ENCODE measurements at regions not wholly inside any gene's neighbourhood (a gene's known extent, or its start where the extent isn't known, plus 50 kb on each side); places are given as distances from the start of the nearest gene placed in this dataset.
A peak's percentile ranks its signal among the peaks of the same experiment; 100 is the strongest.

GRCh38 chr12:88273875-88274274, 131.8 kb downstream of the TMTC3 start:
- Histone ChIP-seq H4K20me1 (ENCODE audit: low read depth) (no peaks in the 10 kb centered on the region), H3K9ac (no peak overlapping the region), H3K27me3 (no peaks in the 10 kb centered on the region), H3K4me1 (no peaks in the 10 kb centered on the region), H3K36me3 (no peaks in the 10 kb centered on the region), H2AFZ (replicated peaks) (no peak overlapping the region), H3K27ac (no peak overlapping the region), H3F3A (ENCODE audit: low read depth) (no peaks in the 10 kb centered on the region), H3K79me2 (ENCODE audit: low read depth) (no peaks in the 10 kb centered on the region), H3K9me3 (ENCODE audit: low read depth) (no peaks in the 10 kb centered on the region), H3K4me3 (no peak overlapping the region), H3K4me2 (no peak overlapping the region)
- Mint-ChIP-seq H3K9me3 (peaks cover 7% of the 10 kb centered on the region), H3K27ac (no peak overlapping the region), H3K4me1 (no peaks in the 10 kb centered on the region), H3K36me3 (no peaks in the 10 kb centered on the region), H3K4me3 (no peak overlapping the region), H3K27me3 (ENCODE audit: insufficient read depth, low read depth) (peaks cover 3% of the 10 kb centered on the region)
- peak; percentile 2 for DNase-seq (ENCODE audit: low spot score)
- TF ChIP-seq, protein P1, sequence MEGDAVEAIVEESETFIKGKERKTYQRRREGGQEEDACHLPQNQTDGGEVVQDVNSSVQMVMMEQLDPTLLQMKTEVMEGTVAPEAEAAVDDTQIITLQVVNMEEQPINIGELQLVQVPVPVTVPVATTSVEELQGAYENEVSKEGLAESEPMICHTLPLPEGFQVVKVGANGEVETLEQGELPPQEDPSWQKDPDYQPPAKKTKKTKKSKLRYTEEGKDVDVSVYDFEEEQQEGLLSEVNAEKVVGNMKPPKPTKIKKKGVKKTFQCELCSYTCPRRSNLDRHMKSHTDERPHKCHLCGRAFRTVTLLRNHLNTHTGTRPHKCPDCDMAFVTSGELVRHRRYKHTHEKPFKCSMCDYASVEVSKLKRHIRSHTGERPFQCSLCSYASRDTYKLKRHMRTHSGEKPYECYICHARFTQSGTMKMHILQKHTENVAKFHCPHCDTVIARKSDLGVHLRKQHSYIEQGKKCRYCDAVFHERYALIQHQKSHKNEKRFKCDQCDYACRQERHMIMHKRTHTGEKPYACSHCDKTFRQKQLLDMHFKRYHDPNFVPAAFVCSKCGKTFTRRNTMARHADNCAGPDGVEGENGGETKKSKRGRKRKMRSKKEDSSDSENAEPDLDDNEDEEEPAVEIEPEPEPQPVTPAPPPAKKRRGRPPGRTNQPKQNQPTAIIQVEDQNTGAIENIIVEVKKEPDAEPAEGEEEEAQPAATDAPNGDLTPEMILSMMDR (IDR thresholded peaks at IDR 0.05), result no peak
- TF ChIP-seq EZH2phosphoT487 (IDR thresholded peaks at IDR 0.05) (no peak), EZH2 (IDR thresholded peaks at IDR 0.05) (no peak)

- H3K27me3 Mint-ChIP-seq (ENCODE audit: insufficient read depth, low read depth), result no peaks in the 10 kb centered on the region
- Histone ChIP-seq H3K79me2 (ENCODE audit: low read depth) (no peaks in the 10 kb centered on the region), H3K4me3 (no peak overlapping the region), H3K4me1 (no peaks in the 10 kb centered on the region), H3K27ac (no peak overlapping the region), H2AFZ (replicated peaks) (no peak overlapping the region), H3K36me3 (no peaks in the 10 kb centered on the region), H3F3A (ENCODE audit: low read depth) (no peaks in the 10 kb centered on the region), H4K20me1 (ENCODE audit: low read depth) (no peaks in the 10 kb centered on the region), H3K9me3 (ENCODE audit: low read depth) (no peaks in the 10 kb centered on the region), H3K27me3 (no peaks in the 10 kb centered on the region), H3K9ac (no peak overlapping the region), H3K4me2 (no peak overlapping the region)
- DNase-seq (ENCODE audit: low spot score), result no peak
- no peak overlapping the region for H3K27ac Mint-ChIP-seq
- H3K4me1 Mint-ChIP-seq, result no peaks in the 10 kb centered on the region
- no peaks in the 10 kb centered on the region for H3K36me3 Mint-ChIP-seq
- TF ChIP-seq EZH2 (IDR thresholded peaks at IDR 0.05) (no peak), EZH2phosphoT487 (IDR thresholded peaks at IDR 0.05) (no peak)
- TF ChIP-seq, protein P1 (IDR thresholded peaks at IDR 0.05), result no peak
- H3K9me3 Mint-ChIP-seq, result peaks cover 2% of the 10 kb centered on the region
- H3K4me3 Mint-ChIP-seq, result no peak overlapping the region
These were observed 149.5 kb downstream of the TMTC3 start for GRCh38 chr12:88291498-88292131.

GRCh38 chr12:88298014-88298682, 156.0 kb downstream of the TMTC3 start:
- Mint-ChIP-seq H3K4me3 (no peak overlapping the region), H3K36me3 (no peaks in the 10 kb centered on the region), H3K9me3 (peaks cover 2% of the 10 kb centered on the region), H3K27ac (peak overlapping the region; percentile 30), H3K27me3 (ENCODE audit: insufficient read depth, low read depth) (peaks cover 3% of the 10 kb centered on the region), H3K4me1 (peaks cover 6% of the 10 kb centered on the region)
- H3F3A ChIP-seq (ENCODE audit: low read depth), result no peaks in the 10 kb centered on the region
- H4K20me1 ChIP-seq (ENCODE audit: low read depth), result no peaks in the 10 kb centered on the region
- H3K36me3 ChIP-seq, result no peaks in the 10 kb centered on the region
- no peaks in the 10 kb centered on the region for H3K27me3 ChIP-seq
- H3K4me3 ChIP-seq, result no peak overlapping the region
- no peaks in the 10 kb centered on the region for H3K9me3 ChIP-seq (ENCODE audit: low read depth)
- no peak overlapping the region for H3K4me2 ChIP-seq
- H3K79me2 ChIP-seq (ENCODE audit: low read depth), result no peaks in the 10 kb centered on the region
- no peak overlapping the region for H3K27ac ChIP-seq
- H2AFZ ChIP-seq (replicated peaks), result no peak overlapping the region
- no peaks in the 10 kb centered on the region for H3K4me1 ChIP-seq
- TF ChIP-seq EZH2phosphoT487 (IDR thresholded peaks at IDR 0.05) (no peak), EZH2 (IDR thresholded peaks at IDR 0.05) (no peak)
- TF ChIP-seq, protein P1 (IDR thresholded peaks at IDR 0.05), result no peak
- DNase-seq (ENCODE audit: low spot score), result no peak
- no peak overlapping the region for H3K9ac ChIP-seq
